Thyroid gland (tissue), 4 donors: ENCODE measurements at regions not wholly inside any gene's neighbourhood (a gene's known extent, or its start where the extent isn't known, plus 50 kb on each side); places are given as distances from the start of the nearest gene placed in this dataset.

Experiments
- POLR2A ChIP-seq, 2 donors: fragments of 450-650 bp; IDR thresholded peaks; one replicate each; pipeline ENCODE4 v1.6.1; 2017; ENCODE audit warnings: antibody characterized with exemption in 2 of 2, mild to moderate bottlenecking in 2 of 2, moderate library complexity in 1 of 2
- TF ChIP-seq, protein P1 (sequence below), 6 experiments: fragments of 200-600 bp in 3 of 6; fragments of 450-650 bp in 3 of 6; sonication (generic) in 3 of 6; IDR thresholded peaks; one replicate each; pipeline ENCODE4 v1.5.1; 2016 to 2019; ENCODE audit warnings: antibody characterized with exemption in 6 of 6, mild to moderate bottlenecking in 2 of 6, inconsistent platforms in 1 of 6, moderate library complexity in 1 of 6

DNA sequence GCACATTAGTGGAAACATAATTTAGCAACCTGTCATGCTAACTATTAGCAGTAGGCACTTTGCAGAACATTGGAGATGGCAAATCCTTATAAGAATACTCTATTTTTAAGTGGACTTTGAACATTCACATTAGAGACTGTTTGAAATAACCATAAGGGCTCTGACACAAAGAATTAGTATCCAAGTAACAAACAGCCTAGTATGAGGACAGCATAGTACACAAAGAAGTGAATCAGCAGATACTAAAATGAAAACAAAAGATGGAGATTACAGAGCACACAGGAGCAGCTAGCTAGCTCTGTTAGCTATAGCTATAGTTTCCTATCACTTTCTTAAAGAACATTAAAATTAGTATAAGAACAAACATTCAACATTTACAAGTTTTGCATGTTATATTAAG is 256.3 kb upstream of the SPOPL start:
- TF ChIP-seq, protein P1, sequence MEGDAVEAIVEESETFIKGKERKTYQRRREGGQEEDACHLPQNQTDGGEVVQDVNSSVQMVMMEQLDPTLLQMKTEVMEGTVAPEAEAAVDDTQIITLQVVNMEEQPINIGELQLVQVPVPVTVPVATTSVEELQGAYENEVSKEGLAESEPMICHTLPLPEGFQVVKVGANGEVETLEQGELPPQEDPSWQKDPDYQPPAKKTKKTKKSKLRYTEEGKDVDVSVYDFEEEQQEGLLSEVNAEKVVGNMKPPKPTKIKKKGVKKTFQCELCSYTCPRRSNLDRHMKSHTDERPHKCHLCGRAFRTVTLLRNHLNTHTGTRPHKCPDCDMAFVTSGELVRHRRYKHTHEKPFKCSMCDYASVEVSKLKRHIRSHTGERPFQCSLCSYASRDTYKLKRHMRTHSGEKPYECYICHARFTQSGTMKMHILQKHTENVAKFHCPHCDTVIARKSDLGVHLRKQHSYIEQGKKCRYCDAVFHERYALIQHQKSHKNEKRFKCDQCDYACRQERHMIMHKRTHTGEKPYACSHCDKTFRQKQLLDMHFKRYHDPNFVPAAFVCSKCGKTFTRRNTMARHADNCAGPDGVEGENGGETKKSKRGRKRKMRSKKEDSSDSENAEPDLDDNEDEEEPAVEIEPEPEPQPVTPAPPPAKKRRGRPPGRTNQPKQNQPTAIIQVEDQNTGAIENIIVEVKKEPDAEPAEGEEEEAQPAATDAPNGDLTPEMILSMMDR (IDR thresholded peaks at IDR 0.05), result no peak
- no peak for TF ChIP-seq POLR2A (IDR thresholded peaks at IDR 0.05)
